B cell (primary cell): ENCODE measurements at regions not wholly inside any gene's neighbourhood (a gene's known extent, or its start where the extent isn't known, plus 50 kb on each side); places are given as distances from the start of the nearest gene placed in this dataset.

Source experiments
- ATAC-seq: fragments of 200-7000 bp; cut with Tn5 transposase; one replicate; pipeline ENCODE4 v1.10.0; 2021; ENCODE audit warnings: low read depth, mild to moderate bottlenecking, moderate number of reproducible peaks, moderate library complexity
- CTCF ChIA-PET: fragments of 350-600 bp; sonication (Branson Sonifier 250); formaldehyde crosslinking; loops from one replicate; lab custom pipeline; 2021; ENCODE audit warnings: antibody characterized with exemption, inconsistent platforms; lab: Charles Lee
- POLR2A ChIA-PET: fragments of 350-600 bp; sonication (Branson Sonifier 250); formaldehyde crosslinking; loops from one replicate; lab custom pipeline; 2021; ENCODE audit warnings: antibody characterized with exemption; lab: Charles Lee
- DNase-seq: peaks from one replicate; pipeline ENCODE4 v3.0.0; 2013
- H2AFZ ChIP-seq: 2 replicates; pipeline ENCODE4 v1.6.1; 2012; ENCODE audit warnings: mild to moderate bottlenecking, low read depth, low read length; ENCODE audit not compliant: insufficient read depth, poor library complexity, severe bottlenecking
- H3K27ac ChIP-seq, 2 donors: 1 replicate in 1 of 2; 2 replicates in 1 of 2; pipeline ENCODE4 v1.5.1; 2012 to 2013; ENCODE audit warnings: low read length in 2 of 2, mild to moderate bottlenecking in 2 of 2, moderate library complexity in 1 of 2
- H3K27me3 ChIP-seq, 4 experiments: fragments of 200-600 bp in 1 of 4; sonication (generic) in 1 of 4; replicated peaks in 1 of 4; 1 replicate in 2 of 4; 2 replicates in 2 of 4; pipeline versions ENCODE4 v1.6.1 to v1.7.0; 2013 to 2016; ENCODE audit warnings: low read length in 3 of 4, mild to moderate bottlenecking in 2 of 4, mixed read lengths in 1 of 4, moderate library complexity in 1 of 4; ENCODE audit not compliant: insufficient read depth in 4 of 4, control insufficient read depth in 3 of 4; ENCODE audit errors: control extremely low read depth in 1 of 4
- H3K36me3 ChIP-seq, 2 experiments: replicated peaks in 1 of 2; 1 replicate in 1 of 2; 2 replicates in 1 of 2; pipeline versions ENCODE4 v1.6.1 to v1.7.1; 2013; ENCODE audit warnings: low read length in 1 of 2; ENCODE audit not compliant: insufficient read depth in 2 of 2, control insufficient read depth in 1 of 2; ENCODE audit errors: control extremely low read depth in 1 of 2, extremely low read depth in 1 of 2
- H3K4me1 ChIP-seq, 2 donors: fragments of 200-600 bp in 1 of 2; sonication (generic) in 1 of 2; 1 replicate in 1 of 2; 2 replicates in 1 of 2; pipeline versions ENCODE4 v1.5.1 to v1.6.1; 2013 to 2017; ENCODE audit warnings: low read length in 2 of 2; ENCODE audit not compliant: control insufficient read depth in 2 of 2, insufficient read depth in 2 of 2
- H3K4me2 ChIP-seq: replicated peaks from 2 replicates; pipeline ENCODE3; 2012; ENCODE audit warnings: mild to moderate bottlenecking, low read depth, low read length; ENCODE audit not compliant: poor library complexity, severe bottlenecking
- H3K4me3 ChIP-seq, 5 experiments: fragments of 200-600 bp in 1 of 5; sonication (generic) in 1 of 5; 1 replicate in 3 of 5; 2 replicates in 2 of 5; pipeline versions ENCODE4 v1.5.1 to v1.7.0; 2011 to 2016; ENCODE audit warnings: low read length in 4 of 5, mild to moderate bottlenecking in 4 of 5, low read depth in 2 of 5, control low read depth in 1 of 5, moderate library complexity in 1 of 5; ENCODE audit not compliant: insufficient read depth in 1 of 5; ENCODE audit errors: control extremely low read depth in 1 of 5, extremely low read depth in 1 of 5
- H3K79me2 ChIP-seq: fragments of 200-600 bp; sonication (generic); one replicate; pipeline ENCODE4 v1.6.0; 2016; ENCODE audit warnings: low read length; ENCODE audit not compliant: control insufficient read depth, insufficient read depth
- H3K9ac ChIP-seq: fragments of 200-600 bp; sonication (generic); 2 replicates; pipeline ENCODE4 v1.6.1; 2017; ENCODE audit warnings: mild to moderate bottlenecking, low read length, moderate library complexity
- H3K9me3 ChIP-seq, 3 donors: one replicate each; pipeline versions ENCODE4 v1.6.1 to v1.7.1; 2013; ENCODE audit warnings: low read length in 2 of 3; ENCODE audit not compliant: control insufficient read depth in 2 of 3, insufficient read depth in 1 of 3; ENCODE audit errors: control extremely low read depth in 1 of 3
- H4K20me1 ChIP-seq: 2 replicates; pipeline ENCODE4 v1.6.0; 2012; ENCODE audit warnings: mild to moderate bottlenecking, low read length; ENCODE audit not compliant: insufficient read depth, control insufficient read depth, poor library complexity, severe bottlenecking
- H3K27ac Mint-ChIP-seq: one replicate; pipeline ENCODE4 v1.8.0; 2021; ENCODE audit warnings: mixed read lengths
- H3K27me3 Mint-ChIP-seq: one replicate; pipeline ENCODE4 v1.8.0; 2021; ENCODE audit warnings: mixed read lengths
- H3K4me1 Mint-ChIP-seq: one replicate; pipeline ENCODE4 v1.8.0; 2021; ENCODE audit warnings: mixed read lengths
- H3K4me3 Mint-ChIP-seq: one replicate; pipeline ENCODE4 v1.8.0; 2021; ENCODE audit warnings: mixed read lengths
- H3K9me3 Mint-ChIP-seq: one replicate; pipeline ENCODE4 v1.8.0; 2022; ENCODE audit warnings: mixed read lengths; ENCODE audit not compliant: insufficient read depth
- EZH2 ChIP-seq: IDR thresholded peaks from 2 replicates; pipeline ENCODE4 v1.6.1; 2012; ENCODE audit warnings: borderline replicate concordance, low read depth, mild to moderate bottlenecking, moderate library complexity, low read length; ENCODE audit not compliant: insufficient read depth, poor library complexity, severe bottlenecking
- WGBS: methylation state at CpG from one replicate; pipeline ENCODE4 v1.1.5; 2013; ENCODE audit warnings: missing lambda C conversion rate; ENCODE audit not compliant: insufficient coverage; 5-methylcytosine and 5-hydroxymethylcytosine counted together
- intact Hi-C: fragments of 100-400 bp; cut with micrococcal nuclease; formaldehyde crosslinking; loops from one replicate; pipeline ENCODE4 v1.10.0; 2022
- TF ChIP-seq, protein P1 (sequence below): fragments of 200-600 bp; IDR thresholded peaks from one replicate; pipeline ENCODE4 v1.8.0; 2022; ENCODE audit warnings: antibody characterized with exemption, mild to moderate bottlenecking

DNA sequence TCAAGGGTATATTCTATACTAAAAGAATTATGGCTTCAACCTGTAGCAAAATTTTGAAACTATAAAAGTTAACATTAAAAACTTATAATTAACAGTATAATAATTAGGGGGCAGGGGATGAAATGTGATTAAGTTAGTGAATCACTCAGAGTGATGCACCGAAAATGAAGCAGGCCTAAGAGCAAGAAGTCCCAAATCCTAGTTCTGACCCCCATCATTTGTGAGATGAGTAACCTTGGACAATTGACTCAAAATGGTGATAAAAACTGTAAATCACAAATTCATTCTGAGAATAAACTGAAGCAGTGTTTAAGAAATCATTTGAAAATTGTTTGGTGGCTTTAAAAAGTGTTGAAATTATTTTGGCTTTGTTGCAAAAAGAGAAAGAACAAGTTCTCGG is 56.8 kb downstream of the KLF12 start:
- CTCF ChIA-PET = no interaction called here
- peaks cover 63% of the 10 kb centered on the region for H3K4me1 Mint-ChIP-seq

DNA sequence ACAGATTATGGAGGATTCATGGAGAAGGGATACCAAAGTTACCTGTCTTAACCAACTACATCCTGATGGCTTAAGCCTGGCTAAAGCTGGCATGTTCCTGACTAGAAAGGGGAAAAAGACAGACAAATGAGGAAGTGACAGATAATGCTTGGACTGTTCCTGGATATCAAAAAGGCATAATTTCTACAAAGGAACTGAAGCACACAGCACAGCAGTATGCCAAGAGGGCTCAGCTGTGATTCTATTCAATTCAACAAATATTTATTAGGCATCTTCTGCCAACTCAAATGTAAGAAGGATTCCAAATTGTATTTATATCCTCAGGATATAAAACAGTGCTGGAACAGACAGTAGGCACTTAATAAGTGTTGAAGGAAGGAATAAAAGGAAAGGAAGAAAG is 59.5 kb downstream of the KLF12 start:
- Histone ChIP-seq H2AFZ (no peak overlapping the region), H3K36me3 (no peaks in the 10 kb centered on the region), H3K9ac (no peak overlapping the region), H3K4me1 (peaks cover 12 to 40% of the 10 kb centered on the region in 2 donors), H3K27ac (no peak overlapping the region), H3K27me3 (no peaks in the 10 kb centered on the region), H3K4me3 (no peak overlapping the region), H3K4me2 (no peak overlapping the region), H3K9me3 (peaks cover 0 to 1% (median 0%) of the 10 kb centered on the region in 3 donors), H4K20me1 (peaks cover 2% of the 10 kb centered on the region), H3K79me2 (peaks cover 98% of the 10 kb centered on the region)
- TF ChIP-seq, protein P1, sequence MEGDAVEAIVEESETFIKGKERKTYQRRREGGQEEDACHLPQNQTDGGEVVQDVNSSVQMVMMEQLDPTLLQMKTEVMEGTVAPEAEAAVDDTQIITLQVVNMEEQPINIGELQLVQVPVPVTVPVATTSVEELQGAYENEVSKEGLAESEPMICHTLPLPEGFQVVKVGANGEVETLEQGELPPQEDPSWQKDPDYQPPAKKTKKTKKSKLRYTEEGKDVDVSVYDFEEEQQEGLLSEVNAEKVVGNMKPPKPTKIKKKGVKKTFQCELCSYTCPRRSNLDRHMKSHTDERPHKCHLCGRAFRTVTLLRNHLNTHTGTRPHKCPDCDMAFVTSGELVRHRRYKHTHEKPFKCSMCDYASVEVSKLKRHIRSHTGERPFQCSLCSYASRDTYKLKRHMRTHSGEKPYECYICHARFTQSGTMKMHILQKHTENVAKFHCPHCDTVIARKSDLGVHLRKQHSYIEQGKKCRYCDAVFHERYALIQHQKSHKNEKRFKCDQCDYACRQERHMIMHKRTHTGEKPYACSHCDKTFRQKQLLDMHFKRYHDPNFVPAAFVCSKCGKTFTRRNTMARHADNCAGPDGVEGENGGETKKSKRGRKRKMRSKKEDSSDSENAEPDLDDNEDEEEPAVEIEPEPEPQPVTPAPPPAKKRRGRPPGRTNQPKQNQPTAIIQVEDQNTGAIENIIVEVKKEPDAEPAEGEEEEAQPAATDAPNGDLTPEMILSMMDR = no peak
- no peak for TF ChIP-seq EZH2
- Mint-ChIP-seq H3K9me3 (no peaks in the 10 kb centered on the region), H3K4me1 (peaks cover 64% of the 10 kb centered on the region), H3K4me3 (no peak overlapping the region), H3K27ac (no peak overlapping the region), H3K27me3 (no peaks in the 10 kb centered on the region)
- intact Hi-C loops = loop anchor here (5.0 kb wide), 1 partner anchor 33 kb away; no protein-coding TSS in a partner anchor
- ChIA-PET CTCF (no interaction called here), POLR2A (no interaction called here)
- DNase-seq = no peak
- ATAC-seq = no peak

More for the DNA sequence above, 56.8 kb downstream of the KLF12 start:
- POLR2A ChIA-PET = no interaction called here
- H3K27ac ChIP-seq = no peak overlapping the region
- ATAC-seq (no peak), DNase-seq (no peak)
- Mint-ChIP-seq H3K9me3 (peaks cover 2% of the 10 kb centered on the region), H3K4me3 (no peak overlapping the region), H3K27ac (no peak overlapping the region), H3K27me3 (no peaks in the 10 kb centered on the region)
- no peak overlapping the region for H2AFZ ChIP-seq
- peaks cover 14% of the 10 kb centered on the region for H4K20me1 ChIP-seq
- H3K27me3 ChIP-seq = no peaks in the 10 kb centered on the region
- H3K4me3 ChIP-seq = no peak overlapping the region
- no peaks in the 10 kb centered on the region for H3K36me3 ChIP-seq
- H3K4me2 ChIP-seq = no peak overlapping the region
- intact Hi-C loops = no loop called here
- H3K9ac ChIP-seq = no peak overlapping the region
- peaks cover 0 to 1% (median 0%) of the 10 kb centered on the region in 3 donors for H3K9me3 ChIP-seq
- WGBS = no CpG with 5 or more reads among the region's 2 CpGs
- TF ChIP-seq, protein P1 = no peak
- TF ChIP-seq EZH2 = no peak
- peaks cover 99% of the 10 kb centered on the region for H3K79me2 ChIP-seq
- peaks cover 2 to 26% of the 10 kb centered on the region in 2 donors for H3K4me1 ChIP-seq
